Islet precursor cell (in vitro differentiated cells): ENCODE measurements at regions not wholly inside any gene's neighbourhood (a gene's known extent, or its start where the extent isn't known, plus 50 kb on each side); places are given as distances from the start of the nearest gene placed in this dataset.

Source experiments
- DNase-seq: peaks from one replicate; pipeline ENCODE4 v3.0.0-alpha.2; 2018

GRCh38 chr16:86632206-86632605, 53.9 kb downstream of the FOXL1 start:
- no peak for DNase-seq

GRCh38 chr16:86632944-86633343, 54.6 kb downstream of the FOXL1 start:
- DNase-seq: no peak

DNA sequence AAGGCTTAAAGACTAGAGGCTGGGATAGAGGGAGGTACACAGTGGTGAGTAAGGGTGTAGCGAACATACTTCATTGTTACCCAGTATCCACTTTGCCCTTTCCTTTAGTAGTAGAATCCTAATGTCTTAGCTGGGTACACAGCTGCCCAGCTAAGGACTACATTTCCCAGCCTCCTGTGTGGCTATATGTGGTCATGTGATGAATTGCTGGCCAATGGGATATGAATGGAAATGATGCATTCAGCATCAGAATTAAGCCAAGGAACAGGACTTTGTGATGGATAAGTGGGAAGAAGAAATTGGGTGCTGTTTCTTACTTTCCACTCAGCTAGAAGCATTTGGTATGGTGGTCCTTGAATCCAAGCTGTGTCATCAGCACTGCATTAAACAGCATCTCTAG, 55.9 kb downstream of the FOXL1 start:
- DNase-seq: no peak

- peak; percentile 85 for DNase-seq
Measured at GRCh38 chr16:86635176-86635876, 57.0 kb downstream of the FOXL1 start.

- no peak for DNase-seq
Measured at GRCh38 chr16:86635926-86636325, 57.6 kb downstream of the FOXL1 start.

DNA sequence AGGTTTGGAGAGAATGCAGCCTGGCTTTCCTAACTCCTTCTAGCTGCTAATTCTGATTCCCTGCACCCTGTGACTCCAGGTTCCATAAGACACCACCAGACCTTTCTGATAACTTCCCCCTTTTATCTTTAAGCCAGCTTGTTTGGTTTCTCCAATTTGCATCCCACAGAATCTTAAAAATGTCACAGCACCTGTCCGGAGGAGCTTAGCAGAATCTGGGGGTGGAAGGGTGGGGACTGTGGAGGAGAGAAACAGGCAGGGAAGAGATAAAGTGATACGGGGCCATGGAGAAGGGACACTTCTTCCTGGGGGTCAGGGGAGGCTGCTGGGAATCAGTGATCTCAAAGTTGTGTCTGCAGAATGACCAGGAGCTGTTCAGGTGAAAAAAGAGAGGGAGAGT, 59.4 kb downstream of the FOXL1 start:
- no peak for DNase-seq

- no peak for DNase-seq
Measured at GRCh38 chr16:86638642-86639041, 60.3 kb downstream of the FOXL1 start.

DNA sequence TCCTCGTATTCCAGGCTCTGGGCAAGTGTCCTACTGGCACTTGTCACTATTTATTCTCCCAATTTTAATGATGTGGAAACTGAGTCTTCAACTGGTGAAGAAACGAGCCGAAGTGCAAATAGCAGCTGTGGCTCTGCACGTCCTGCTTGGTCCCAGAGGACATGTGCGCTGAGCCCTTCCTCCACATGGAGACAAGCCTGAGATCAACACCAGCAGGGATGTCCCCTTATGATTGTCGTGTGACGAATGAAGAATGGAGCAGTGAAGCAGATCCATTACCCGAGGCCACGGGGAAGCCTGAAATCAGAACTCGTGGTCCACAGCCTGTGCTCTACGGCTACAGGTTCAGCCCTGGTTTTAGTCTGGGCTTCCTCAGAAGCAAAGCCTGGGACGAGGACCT, 61.0 kb downstream of the FOXL1 start:
- DNase-seq: no peak

DNA sequence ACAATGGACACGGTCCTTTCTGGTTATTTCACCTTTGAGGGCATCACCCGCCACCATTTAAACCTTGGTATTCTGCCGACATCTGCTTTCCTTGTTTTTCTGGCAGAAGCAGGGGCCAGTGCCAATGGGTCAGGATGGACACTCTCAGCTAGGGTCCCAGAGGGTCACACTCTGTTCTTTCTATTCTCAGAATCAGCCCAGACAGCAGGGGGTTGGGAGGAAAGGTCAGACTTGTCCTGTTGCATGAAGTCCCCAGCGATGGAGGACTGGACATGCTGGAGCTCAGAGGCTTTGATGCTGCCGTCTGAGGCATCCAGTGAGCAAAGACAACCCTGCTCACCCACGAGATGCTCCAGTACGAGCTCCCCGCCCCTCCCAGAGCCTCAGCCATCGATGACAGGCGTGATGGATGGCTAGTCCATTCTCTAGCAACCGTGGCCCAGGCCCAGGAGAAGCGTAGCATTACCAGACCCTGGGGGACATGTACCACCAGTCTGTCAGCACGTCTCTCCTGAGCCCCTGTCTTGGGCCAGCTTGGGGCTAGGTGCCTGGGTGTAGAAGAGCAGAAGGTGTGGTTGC, 62.0 kb downstream of the FOXL1 start:
- no peak for DNase-seq

DNA sequence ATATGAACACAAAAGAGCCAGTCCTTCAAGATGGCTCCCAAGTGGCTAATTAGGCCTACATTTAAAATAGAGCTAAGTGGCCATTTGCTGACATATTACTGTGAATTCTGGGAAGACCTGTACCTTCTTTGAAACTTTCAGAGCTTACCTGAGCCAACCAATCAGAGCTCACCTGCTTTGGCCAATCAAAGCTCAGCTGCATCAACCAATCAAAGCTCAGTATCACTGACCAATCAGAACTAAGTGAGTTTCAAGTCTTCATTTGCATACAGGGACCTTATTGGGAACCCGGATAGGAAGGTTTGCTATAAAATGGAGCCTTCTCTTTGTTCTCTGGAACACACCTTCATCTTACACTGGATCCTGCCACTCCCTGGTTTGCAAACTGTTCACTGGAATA, 63.7 kb downstream of the FOXL1 start:
- DNase-seq: no peak

- no peak for DNase-seq
Measured at GRCh38 chr16:86643671-86644070, 65.3 kb downstream of the FOXL1 start.

- DNase-seq: no peak
Measured at GRCh38 chr16:86647561-86647960, 69.2 kb downstream of the FOXL1 start.

- no peak for DNase-seq
Measured at GRCh38 chr16:86649875-86650274, 71.5 kb downstream of the FOXL1 start.

DNA sequence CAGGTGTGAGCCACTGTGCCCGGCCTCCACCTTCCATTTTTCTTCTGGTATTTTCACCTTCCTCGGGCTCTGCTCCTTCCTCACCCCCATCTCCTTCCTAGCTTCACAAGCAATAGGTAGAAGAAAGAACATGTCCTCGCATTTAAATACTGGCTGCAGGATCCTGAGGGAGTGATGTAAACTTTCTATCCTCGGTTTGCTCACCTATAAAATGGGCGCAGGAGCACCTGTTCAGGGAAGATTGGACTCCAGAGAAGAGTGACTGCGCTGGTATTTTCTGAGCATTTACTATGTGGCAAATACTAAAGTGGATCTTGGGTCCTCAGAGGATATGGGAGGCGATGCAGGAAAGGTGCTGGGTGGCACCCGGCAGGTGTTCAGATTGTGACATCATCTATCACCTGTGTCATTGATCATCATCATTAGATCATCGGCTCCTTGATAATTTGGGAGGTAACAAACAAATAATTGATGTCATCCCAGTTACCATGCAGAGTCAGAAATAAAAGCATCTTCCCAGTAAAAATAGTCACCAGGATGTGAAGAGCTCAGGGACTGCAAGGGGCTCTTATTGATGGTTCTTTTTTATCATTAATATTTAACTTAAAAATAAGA, 72.8 kb downstream of the FOXL1 start:
- DNase-seq: no peak

- no peak for DNase-seq
Measured at GRCh38 chr16:86651823-86652222, 73.5 kb downstream of the FOXL1 start.

- DNase-seq: no peak
Measured at GRCh38 chr16:86653285-86654006, 75.1 kb downstream of the FOXL1 start.

- no peak for DNase-seq
Measured at GRCh38 chr16:86657972-86658371, 79.6 kb downstream of the FOXL1 start.

DNA sequence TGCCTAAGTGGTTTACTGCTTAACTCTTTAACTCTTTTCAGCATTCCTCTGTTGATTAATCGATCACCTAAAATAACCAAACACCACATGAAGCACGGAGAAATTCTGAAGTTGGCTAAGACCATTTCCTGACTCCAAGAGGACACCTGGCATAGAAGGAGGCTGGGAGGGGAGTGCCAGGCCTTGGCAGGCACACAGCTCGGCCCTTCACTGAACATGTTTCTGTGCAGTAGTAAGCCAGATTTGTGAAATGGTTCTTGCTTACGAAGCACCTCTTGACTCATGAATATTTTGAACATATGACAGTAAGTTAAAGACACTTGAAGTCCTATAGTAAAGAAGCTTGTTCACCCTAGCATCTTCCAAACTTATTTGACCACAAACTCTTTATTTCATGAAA, 82.3 kb downstream of the FOXL1 start:
- no peak for DNase-seq

- no peak for DNase-seq
Measured at GRCh38 chr16:86661706-86662105, 83.4 kb downstream of the FOXL1 start.

DNA sequence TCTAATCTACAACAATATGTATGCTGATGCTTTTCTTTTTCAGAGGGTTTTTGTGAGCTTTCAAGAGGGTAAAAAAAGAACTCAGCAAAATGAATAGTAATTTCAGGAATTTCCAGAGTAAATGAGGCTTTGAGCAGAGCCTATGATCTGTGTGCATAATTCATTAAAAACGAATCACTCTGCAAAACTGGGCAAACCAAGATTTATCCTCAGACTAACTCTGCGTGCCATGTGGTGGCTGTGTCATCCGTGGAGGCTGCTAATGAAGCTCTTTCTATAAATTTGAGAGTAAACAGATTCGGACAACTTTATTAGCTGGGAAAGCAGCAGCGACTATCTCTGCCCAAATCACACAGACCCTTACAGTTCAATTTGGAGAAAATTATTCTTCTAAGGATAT, 83.8 kb downstream of the FOXL1 start:
- DNase-seq: no peak

DNA sequence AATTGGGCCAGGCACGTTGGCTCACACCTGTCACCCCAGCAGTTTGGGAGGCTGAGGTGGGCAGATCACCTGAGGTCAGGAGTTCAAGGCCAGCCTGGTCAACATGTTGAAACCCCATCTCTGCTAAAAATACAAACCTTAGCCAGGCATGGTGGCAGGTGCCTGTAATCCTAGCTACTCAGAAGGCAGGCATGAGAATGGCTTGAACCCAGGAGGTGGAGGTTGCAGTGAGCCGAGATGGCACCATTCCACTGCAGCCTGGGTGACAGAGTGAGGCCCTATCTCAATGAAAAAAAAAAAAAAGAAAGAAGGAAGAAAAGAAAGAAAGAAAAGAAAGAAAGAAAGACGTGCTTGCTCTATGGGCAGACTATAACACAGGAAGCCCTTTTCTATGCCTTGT, 84.4 kb downstream of the FOXL1 start:
- no peak for DNase-seq

GRCh38 chr16:86663685-86664521, 85.6 kb downstream of the FOXL1 start:
- DNase-seq: no peak
